Astrocyte of the cerebellum (primary cell): ENCODE measurements at regions not wholly inside any gene's neighbourhood (a gene's known extent, or its start where the extent isn't known, plus 50 kb on each side); places are given as distances from the start of the nearest gene placed in this dataset.

Experiments
- DNase-seq: peaks from one replicate; pipeline ENCODE4 v3.0.0-alpha.2; 2011; ENCODE audit warnings: low read depth
- H3K4me3 ChIP-seq: 2 replicates; pipeline ENCODE4 v1.5.1; 2011; ENCODE audit warnings: mild to moderate bottlenecking, low read depth, low read length, moderate library complexity
- in situ Hi-C: cut with HindIII; loops from 2 replicates; pipeline ENCODE4 v1.10.0; 2017; ENCODE audit warnings: low sequenced_read_pairs
- TF ChIP-seq, protein P1 (sequence below): IDR thresholded peaks from 2 replicates; pipeline ENCODE4 v1.5.1; 2012; ENCODE audit warnings: low read length, low read depth, moderate library complexity, mild to moderate bottlenecking; ENCODE audit errors: missing control alignments

DNA sequence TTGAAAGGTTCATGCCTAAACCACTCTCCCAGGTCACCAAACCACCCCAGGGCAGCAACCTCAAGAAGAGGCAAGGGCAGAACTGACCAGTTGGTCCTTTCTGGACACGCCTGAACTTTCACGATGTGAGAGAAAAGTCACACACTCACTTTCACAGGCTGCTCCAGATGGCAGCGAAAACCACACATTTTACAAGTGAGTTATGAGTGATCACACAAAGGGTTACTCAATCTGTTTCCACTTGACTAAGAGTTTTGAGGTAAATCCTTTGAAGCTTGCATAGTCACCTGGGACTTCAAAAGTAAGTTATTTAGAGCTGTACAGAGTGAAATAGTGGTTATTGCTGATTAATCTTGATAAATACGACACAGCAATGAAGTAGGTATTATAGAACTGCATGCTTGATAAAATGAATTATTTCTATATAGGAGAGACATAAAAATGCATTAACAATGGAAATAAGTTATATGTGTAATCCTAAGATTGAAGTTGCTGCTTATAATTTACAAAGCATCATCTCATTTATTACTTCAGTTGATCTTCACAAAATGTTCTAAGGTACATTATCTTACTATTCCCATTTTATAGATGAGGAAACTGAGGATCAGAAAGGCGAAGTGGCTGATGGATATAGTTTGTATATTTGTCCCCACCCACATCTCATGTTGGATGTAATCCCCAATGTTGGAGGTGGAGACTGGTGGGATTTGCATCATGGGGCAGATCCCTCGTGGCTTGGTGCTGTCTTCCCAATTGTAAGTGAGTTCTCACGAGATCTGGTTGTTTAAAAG, 103.0 kb upstream of the KLF3 start:
- H3K4me3 ChIP-seq, result no peak overlapping the region
- TF ChIP-seq, protein P1, sequence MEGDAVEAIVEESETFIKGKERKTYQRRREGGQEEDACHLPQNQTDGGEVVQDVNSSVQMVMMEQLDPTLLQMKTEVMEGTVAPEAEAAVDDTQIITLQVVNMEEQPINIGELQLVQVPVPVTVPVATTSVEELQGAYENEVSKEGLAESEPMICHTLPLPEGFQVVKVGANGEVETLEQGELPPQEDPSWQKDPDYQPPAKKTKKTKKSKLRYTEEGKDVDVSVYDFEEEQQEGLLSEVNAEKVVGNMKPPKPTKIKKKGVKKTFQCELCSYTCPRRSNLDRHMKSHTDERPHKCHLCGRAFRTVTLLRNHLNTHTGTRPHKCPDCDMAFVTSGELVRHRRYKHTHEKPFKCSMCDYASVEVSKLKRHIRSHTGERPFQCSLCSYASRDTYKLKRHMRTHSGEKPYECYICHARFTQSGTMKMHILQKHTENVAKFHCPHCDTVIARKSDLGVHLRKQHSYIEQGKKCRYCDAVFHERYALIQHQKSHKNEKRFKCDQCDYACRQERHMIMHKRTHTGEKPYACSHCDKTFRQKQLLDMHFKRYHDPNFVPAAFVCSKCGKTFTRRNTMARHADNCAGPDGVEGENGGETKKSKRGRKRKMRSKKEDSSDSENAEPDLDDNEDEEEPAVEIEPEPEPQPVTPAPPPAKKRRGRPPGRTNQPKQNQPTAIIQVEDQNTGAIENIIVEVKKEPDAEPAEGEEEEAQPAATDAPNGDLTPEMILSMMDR, result no peak
- in situ Hi-C loops, result no loop called here
- no peak for DNase-seq

DNA sequence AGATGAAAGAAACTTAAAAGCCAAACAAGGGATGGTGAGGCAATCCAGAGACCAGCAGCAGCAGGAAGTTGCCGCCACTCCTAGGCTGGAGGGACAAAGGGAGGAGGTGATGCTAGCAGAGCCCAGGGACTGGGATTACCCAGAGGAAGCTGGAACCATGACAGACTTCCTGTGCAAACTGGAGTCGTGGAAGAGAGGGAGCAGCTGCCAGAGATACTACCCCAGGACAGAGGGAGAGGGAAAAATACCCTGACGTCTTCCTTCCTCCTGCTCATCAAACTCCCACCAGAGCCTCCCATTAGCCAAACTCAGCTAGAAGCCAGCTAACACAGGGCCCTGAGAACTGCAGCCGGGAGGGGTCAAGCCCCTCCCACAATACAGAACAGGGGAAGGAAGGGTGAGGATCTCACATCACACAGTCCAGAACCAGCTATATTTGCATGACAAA, 101.2 kb upstream of the KLF3 start:
- H3K4me3 ChIP-seq, result no peak overlapping the region
- TF ChIP-seq, protein P1, result no peak
- in situ Hi-C loops, result no loop called here
- no peak for DNase-seq

GRCh38 chr4:38563707-38564495, 100.1 kb upstream of the KLF3 start:
- peak; percentile 18 for DNase-seq
- in situ Hi-C loops, result no loop called here
- no peak overlapping the region for H3K4me3 ChIP-seq
- TF ChIP-seq, protein P1, result no peak

DNA sequence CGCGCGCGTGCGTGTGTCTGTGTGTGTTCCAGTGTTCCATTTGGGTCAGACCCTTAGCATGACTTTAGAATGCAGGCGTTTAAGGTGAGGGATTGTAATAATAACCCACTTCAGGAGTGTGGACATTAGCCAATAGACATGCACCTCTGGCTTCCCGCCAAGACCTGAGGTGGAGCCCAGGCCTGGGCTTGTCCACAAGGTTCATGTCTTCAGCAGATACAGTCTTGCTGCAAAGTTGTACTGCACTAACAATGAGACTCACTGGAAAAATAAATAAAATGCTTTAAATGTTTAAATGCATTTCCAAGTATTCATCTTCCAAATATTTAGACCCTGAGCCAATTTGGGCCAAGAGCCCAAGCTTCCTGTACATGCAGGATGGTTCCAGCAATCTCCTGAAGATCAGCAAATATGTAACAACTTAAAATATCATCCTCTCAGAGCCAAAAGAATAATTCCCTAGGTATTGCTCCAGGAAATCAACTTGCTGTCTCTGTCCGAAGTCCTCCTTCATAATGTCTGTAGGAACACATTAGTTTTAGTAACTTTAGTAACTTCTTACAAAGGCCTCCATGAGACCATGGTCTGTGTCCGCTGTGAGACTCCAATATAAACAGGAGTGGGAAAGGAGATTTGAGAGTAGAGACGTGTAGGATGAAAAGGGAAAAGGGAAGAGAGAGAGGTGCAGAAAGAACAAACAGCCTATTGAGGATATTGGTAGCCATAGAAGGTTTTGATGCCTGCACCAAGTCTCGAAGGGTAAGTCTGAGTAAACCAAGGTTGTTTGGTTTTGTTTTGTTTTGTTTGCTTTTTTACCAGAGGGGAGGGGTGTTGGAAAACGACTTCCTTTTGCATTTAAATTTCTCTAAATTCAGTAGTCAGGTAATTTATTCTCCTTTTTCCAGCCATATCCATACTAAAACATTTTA, 98.5 kb upstream of the KLF3 start:
- no peak overlapping the region for H3K4me3 ChIP-seq
- in situ Hi-C loops, result no loop called here

GRCh38 chr4:38566806-38567398, 97.1 kb upstream of the KLF3 start:
- TF ChIP-seq, protein P1, result no peak
- in situ Hi-C loops, result no loop called here

More for the DNA sequence above, 98.5 kb upstream of the KLF3 start:
- DNase-seq, result peak; percentile 55
- TF ChIP-seq, protein P1, result no peak

More at GRCh38 chr4:38566806-38567398, 97.1 kb upstream of the KLF3 start:
- H3K4me3 ChIP-seq, result no peak overlapping the region
- DNase-seq, result peak; percentile 60
